ENCODE measurements at regions not wholly inside any gene's neighbourhood (a gene's known extent, or its start where the extent isn't known, plus 50 kb on each side); places are given as distances from the start of the nearest gene placed in this dataset.
"Not testable (repeated sequence)": the region's sequence is repeated elsewhere in the genome, so short reads cannot be mapped to it uniquely, and the experiment has no call there.

DNA sequence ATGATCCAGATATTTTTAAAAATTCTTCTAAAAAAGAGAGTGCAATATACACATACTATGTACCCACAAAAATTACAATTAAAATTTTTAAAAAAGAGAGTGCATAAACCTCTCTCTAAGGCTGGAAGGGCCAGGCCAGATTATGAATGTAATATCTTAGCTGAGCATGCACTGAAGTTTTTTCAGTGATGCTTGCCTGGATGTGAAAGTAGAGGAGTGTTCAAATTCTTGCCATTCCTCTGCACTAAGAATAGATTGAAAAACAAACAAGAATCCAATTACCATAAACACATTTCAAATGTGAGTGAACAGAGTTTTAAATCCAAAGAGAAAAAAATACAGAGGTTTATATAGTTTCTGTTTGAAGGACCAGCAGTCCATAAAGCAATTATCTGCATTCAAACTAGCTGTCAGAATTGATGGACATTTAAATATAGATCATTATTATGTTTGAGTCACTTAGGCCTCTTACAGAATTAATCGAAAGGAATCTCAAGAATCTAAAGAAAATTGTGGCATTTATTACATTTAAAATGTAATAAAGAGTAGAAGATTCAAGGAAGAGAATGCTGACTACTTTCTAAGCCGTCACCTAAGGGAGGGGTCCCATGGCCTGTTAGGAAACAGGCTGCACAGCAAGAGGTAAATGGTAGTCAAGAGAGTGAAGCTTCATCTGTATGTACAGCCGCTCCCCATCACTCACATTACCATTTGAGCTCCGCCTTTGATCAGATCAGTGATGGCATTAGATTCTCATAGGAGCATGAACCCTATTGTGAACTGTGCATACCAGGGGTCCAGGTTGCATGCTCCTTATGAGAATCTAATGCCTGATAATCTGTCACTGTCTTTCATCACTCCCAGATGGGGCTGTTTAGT, 159.3 kb upstream of the MDFIC2 start:
- DNase-seq: no peak

DNA sequence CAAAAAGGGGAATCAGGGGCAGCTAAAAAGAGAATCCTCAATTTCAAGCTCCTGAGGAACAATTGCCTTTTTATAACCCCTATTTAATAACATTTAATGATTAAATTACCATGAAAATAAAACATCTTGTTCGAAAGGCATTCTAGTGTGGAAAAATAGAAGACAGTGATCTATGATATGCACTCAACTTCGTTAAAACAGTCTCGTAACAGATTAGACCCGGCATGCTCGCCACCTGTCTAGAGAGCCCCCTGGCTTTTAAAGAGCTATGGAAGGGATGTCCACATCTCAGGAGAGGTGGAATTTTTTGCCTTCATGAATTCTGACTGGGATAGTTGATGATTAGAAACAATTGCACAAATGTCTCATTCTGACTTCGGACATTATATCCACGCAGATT, 153.7 kb upstream of the MDFIC2 start:
- DNase-seq: no peak

DNA sequence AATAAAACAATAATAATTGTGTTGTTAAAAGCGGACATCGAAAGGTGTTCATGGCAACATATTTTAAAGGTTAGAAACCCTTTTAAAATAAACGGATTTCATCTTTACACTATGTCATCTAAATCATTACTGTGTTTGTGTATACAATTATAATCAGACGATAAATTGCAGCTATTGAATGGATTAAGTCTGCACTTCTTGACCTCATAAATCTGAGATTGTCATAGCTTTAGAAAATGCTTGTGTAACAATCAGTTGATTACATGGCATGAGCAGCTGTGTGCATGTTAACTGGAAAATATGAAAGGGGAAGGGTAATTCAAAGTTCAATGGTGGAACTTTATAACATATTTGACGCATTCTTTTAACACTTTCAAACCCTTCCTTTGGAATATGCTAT, 152.4 kb upstream of the MDFIC2 start:
- no peak for DNase-seq

DNA sequence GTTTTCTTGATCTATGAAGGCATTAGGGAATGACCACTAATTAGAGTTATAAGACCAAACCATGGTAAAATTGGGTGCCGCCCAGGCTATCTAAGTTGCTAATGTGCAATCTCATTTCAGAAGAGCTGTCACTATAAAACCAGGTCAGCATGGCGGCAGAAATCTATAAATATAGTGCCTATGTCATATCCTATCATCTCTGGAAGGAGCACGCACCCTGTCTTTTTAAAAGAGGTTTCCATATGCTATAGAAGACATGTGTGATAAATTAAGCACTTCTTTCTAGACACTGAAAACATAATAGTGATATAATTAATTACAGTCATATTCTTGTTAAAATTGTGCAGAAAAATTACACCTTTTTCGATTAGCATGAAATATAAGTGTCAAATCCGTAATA, 152.0 kb upstream of the MDFIC2 start:
- DNase-seq: no peak

DNA sequence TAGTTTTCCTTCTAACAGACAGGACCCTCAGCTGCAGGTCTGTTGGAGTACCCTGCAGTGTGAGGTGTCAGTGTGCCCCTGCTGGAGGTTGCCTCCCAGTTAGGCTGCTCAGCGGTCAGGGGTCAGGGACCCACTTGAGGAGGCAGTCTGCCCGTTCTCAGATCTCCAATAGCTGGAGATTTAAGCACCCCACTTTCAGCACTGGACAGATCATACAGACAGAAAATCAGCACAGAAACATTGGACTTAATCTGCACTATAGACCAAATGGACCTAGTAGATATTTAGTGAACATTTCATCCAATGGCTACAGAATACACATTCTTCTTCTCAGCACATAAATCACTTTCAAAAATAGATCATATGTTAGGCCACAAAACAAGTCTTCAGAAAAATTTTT, 137.8 kb upstream of the MDFIC2 start:
- not testable (repeated sequence) for DNase-seq

DNA sequence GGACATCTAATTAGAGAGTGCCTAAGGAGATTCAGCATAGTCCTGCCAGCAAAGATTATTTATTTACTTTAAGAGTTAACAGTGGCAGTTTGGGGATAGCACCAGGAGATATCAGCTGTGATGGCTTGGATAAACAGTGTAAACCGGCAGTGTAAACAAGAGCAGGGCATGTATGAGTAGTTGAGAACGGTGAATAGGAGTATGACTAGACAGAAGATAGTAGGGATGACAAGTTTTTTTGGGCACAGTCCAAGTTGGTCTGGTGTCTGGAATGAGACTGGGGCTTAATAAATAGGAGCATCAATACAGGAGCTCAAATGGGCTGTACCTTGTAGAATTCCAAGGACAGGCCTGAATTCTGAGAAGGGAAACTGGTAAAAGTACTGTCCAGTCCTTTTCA, 123.0 kb upstream of the MDFIC2 start:
- DNase-seq: not testable (repeated sequence)

DNA sequence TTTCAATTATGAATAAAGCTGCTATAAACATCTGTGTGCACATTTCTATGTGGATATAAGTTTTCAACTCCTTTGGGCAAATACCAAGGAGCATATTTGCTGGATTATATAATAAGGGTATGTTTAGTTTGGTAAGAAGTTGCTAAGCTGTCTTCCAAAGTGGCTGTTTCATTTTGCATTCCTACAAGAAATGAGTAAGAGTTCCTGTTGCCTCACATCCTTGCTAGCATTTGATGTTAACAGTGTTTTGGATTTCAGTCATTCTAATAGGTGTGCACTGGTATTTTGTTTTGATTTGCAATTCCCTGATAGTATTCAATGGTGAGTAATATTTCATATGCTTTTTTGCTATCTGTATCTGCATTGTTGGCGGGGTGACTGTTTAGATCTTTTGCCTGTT, 120.7 kb upstream of the MDFIC2 start:
- no peak for DNase-seq

DNA sequence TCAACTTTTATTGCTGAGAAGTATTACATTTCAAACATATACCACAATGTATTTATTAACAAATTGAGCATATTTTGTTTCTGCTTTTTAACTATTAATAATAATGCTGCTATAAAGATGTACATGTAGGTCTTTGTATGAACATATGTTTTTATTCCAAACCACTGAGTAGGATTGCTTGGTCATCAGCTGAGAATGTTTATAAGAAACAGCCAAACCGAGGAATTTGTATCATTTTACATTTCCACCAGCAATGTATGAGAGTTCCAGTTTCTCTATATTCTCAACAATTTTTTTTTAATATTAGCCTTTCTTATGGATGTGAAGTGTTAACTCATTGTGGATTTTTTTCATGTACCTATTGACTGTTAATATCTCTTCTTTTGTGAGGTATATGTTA, 119.5 kb upstream of the MDFIC2 start:
- DNase-seq: no peak

DNA sequence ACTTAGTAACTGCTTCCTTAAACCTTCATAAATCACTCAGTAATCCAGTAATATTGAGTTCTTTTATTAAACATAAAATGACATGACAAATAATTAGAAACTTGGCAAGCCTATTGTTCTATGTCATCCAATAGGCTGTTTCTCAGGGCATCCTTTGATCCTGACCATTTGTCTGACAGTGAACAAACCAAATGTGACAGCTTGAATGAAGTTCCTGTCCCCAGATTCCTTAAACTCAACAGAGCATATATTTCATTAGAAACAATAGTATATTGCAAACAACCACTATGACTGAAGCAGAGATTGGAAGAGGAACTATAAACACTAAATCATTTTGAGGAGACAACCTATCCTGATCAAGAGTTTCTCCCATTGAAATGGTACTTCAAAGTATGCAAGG, 113.6 kb upstream of the MDFIC2 start:
- no peak for DNase-seq

DNA sequence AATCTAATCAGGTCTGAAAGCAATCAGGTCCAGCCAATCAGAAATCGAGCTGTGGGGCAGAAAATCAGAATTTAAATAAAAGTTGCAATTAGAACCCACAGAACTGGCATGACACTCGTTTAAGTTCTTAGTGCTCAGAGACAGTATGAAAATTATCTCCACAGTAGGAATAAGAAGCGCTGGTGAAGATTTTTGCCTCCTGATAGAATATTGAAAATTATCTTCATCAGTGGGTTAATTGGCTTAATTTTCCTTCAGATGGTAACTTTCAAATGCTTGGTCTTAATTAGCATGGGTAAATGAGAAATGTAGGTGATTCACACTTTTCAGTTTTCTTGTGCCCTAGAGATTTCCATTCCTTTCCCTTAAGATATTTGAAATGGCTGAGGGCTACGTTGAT, 109.1 kb upstream of the MDFIC2 start:
- no peak for DNase-seq

DNA sequence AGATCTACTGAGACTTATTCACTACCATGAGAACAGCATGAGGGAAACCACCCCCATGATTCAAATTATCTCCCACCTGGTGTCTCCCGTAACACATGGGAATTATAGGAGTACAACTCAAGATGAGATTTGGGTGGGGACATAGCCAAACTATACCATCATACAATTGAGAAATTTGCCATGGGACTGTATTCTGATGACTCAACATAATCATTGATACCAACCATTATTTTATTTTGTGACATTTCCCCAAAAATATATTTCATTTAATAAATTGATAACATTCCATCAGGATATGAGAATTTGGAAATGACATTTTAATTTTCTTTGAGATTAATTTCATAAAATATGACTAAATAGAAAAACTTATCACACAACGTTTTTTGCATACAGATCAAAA, 96.6 kb upstream of the MDFIC2 start:
- DNase-seq: no peak

DNA sequence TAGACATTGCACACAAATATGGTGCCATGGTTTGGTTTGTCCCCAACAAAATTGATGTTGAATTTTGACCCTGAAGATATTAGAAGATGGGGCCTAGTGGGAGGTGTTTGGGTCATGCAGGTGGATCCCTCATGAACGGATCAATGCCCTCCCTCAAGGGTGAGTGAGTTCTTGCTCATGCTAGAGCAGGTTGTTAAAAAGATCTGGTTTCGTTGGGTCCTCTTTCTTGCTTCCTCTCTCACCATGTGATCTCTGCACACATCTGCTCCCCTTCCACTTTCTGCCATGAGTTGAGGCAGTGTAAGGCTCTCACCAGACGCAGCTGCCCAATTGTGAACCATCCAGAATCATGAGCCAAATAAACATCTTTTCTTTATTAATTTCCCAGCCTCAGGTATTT, 87.8 kb upstream of the MDFIC2 start:
- DNase-seq: no peak

DNA sequence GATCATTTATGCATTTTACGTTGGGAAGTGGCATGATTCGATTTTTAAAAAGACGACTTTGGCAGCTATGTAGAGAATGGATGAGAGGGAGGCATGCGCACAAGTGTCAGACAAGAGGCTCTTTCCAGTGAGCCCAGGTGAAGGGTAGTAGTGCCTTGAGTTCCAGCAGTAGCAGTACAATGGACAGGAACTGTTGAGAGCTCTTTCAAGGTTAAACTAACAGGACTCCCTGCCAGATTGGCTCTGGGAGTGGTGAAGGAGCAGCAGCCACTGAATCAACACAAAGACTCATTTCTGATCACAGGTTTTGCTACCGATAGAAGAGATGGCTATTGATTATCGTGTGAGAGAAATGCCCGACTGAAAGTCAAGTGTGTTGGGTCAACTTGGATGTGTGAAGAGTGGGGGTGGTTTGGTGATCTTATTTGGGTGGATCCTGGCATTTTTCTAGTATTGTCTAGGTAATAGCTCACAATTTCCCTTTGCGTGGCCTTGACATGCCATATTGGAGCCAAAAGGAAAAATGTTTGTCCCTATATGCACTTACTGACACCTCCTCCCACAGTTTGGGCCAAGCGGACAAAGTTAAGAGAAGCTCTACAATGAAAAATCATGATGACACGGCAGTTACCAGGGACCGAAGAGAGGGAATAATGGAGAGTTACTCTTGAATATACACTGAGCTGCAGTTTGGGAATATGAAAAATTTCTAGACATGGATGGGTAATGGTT, 81.6 kb upstream of the MDFIC2 start:
- no peak for DNase-seq

DNA sequence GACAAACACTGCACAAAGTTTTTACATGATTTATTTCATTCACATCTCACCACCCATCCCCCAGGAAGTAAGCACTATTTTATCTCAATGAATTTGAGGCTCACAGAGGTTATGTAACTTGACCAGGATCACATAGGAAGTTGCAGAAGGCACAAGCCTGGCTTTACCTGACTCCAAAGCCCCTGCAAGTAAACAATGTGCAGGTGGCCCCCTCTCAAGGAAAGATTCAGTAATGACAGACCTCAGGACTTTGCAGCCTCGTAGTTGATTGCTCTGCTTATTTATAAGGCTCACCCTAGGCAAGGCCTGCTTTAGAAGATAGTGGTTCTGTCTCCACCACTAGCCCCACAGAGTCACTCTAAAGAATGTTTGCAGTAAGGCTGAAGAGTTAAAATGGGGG, 79.8 kb upstream of the MDFIC2 start:
- no peak for DNase-seq

DNA sequence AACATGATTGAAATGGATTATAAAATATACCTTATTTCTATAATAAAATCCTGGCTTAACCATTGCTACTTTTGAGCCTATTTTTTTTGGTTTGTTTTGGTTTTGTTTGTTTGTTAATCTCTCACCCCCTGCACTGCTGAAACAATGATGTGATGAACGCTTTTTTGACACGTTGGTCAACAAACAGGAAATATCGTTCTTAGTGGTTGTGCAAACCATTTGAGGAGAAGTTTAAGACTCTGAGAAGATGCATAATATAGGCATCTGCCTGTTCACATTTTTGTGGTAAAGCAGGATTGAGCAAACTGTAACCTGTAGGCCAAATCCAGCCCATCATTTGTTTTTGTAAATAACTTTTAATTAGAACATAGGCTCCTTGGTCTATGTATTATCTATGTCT, 75.5 kb upstream of the MDFIC2 start:
- DNase-seq: no peak

DNA sequence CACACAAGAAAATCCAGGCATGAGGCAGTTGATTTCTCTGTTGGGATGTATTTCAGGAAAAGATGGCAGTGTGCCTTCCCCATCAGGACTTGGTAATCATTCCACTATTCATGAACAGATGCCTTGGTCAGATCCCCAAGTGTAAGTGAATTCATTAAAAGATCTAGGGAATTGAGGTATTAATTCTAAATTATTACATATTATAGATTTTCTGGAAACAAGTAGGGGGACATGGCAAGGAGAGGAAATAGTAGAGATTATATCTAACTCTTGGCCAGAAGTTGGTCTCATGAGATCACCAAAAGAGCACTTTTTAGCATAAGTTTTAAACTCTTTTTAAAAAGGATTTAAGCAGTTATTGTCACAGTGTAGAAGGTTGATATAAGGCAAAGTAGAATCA, 74.4 kb upstream of the MDFIC2 start:
- no peak for DNase-seq

DNA sequence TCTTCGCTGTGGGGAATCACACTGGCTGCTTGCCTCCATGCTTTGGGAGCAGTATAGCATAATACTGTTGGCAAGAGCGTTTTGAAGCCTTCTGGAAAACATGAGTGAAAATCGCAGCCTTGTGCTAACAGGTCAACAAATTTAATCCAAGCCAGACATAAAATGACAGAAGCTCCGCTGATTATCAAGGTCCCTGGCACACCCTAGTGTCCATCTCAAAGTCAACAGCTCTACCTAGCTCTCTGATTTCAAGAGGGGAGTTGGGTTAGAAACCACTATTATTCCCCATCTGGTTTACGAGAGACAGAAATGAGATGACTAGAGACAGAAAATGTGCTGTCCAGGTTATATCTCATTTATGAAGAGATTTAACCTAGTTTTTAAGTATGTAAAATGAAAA, 73.6 kb upstream of the MDFIC2 start:
- no peak for DNase-seq

DNA sequence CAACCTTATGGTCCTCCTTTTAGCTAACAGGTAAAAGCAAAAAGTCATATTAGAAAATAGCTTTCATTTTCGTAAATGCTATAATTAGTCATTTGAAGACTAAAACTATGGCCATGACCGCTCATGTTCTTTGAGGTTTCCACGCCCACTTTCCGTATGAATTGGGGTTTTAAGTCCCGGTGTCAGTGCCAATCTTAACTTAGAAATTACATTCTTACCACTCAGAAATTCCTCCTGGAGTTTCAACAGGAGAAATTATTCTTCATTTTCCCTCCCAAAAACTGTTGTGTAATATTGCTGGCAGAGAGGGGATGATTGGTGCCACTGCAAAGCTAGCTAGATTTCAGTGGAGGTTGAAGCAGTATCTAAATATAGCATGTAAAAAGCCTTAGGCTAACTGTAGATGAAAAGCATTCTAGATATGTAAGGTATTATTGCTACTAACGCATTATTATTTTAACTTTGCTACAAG, 71.0 kb upstream of the MDFIC2 start:
- DNase-seq: no peak

DNA sequence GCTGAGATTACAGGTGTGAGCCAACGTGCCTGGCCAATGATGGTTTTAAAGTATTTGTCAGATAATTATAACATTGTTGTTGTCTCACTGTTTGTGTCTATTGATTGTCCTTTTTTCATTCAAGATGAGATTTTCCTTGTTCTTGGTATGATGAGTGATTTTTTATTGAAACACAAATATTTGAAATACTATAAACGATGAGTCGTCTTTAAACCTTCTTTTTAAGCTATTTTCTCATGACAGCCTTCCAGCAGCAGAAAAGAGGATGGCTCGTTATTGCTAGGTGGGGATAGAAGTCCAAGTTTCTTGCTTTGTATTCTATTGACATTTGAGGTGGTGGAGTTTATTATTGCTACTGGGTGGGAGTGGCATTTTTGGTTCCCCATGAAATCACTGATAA, 61.7 kb upstream of the MDFIC2 start:
- DNase-seq: no peak
